HL-60 (cell line): ENCODE measurements at regions not wholly inside any gene's neighbourhood (a gene's known extent, or its start where the extent isn't known, plus 50 kb on each side); places are given as distances from the start of the nearest gene placed in this dataset.

Experiments
- DNase-seq, 2 experiments: peaks; one replicate each; pipeline ENCODE4 v3.0.0-alpha.2; 2010 to 2020; ENCODE audit warnings: low read depth in 1 of 2, low spot score in 1 of 2
- H3K27ac ChIP-seq: fragments of 250-450 bp; sonication (Bioruptor Pico); replicated peaks from 2 replicates; pipeline ENCODE4 v1.5.1; 2020; ENCODE audit warnings: mild to moderate bottlenecking, moderate library complexity
- H3K27me3 ChIP-seq: fragments of 250-450 bp; sonication (Bioruptor Pico); 2 replicates; pipeline ENCODE4 v1.5.1; 2021; ENCODE audit warnings: mild to moderate bottlenecking, moderate library complexity; ENCODE audit not compliant: insufficient read depth, poor library complexity, severe bottlenecking
- H3K4me3 ChIP-seq: replicated peaks from 2 replicates; pipeline ENCODE4 v1.5.1; 2011; ENCODE audit warnings: mild to moderate bottlenecking, control low read depth, low read length; ENCODE audit not compliant: insufficient read depth
- CTCF ChIP-seq: IDR thresholded peaks from one replicate; pipeline ENCODE4 v1.5.1; 2011; ENCODE audit warnings: low read length, control low read depth, inconsistent platforms; ENCODE audit not compliant: insufficient read depth
- GABPA ChIP-seq: IDR thresholded peaks from 2 replicates; pipeline ENCODE4 v1.6.1; 2012; ENCODE audit warnings: low read depth
- POLR2AphosphoS5 ChIP-seq: IDR thresholded peaks from 2 replicates; pipeline ENCODE4 v1.6.1; 2012; ENCODE audit warnings: low read depth
- REST ChIP-seq: IDR thresholded peaks from 2 replicates; pipeline ENCODE4 v1.6.1; 2012; ENCODE audit warnings: low read depth; ENCODE audit not compliant: insufficient replicate concordance
- SPI1 ChIP-seq: IDR thresholded peaks from 2 replicates; pipeline ENCODE4 v1.6.1; 2012; ENCODE audit warnings: low read depth, mild to moderate bottlenecking, borderline replicate concordance

- H3K4me3 ChIP-seq: no peak overlapping the region
- no peaks in the 10 kb centered on the region for H3K27me3 ChIP-seq
- no peak overlapping the region for H3K27ac ChIP-seq
- TF ChIP-seq CTCF: no peak
- no peak for TF ChIP-seq SPI1
- no peak for DNase-seq
Measured at GRCh38 chr9:11063263-11063662, 450.5 kb upstream of the PTPRD start.

- H3K4me3 ChIP-seq: no peak overlapping the region
- H3K27me3 ChIP-seq: no peaks in the 10 kb centered on the region
- TF ChIP-seq CTCF (no peak), REST (no peak), POLR2AphosphoS5 (no peak)
- no peak for DNase-seq
- H3K27ac ChIP-seq: no peak overlapping the region
Measured at GRCh38 chr9:11064909-11065308, 452.1 kb upstream of the PTPRD start.

DNA sequence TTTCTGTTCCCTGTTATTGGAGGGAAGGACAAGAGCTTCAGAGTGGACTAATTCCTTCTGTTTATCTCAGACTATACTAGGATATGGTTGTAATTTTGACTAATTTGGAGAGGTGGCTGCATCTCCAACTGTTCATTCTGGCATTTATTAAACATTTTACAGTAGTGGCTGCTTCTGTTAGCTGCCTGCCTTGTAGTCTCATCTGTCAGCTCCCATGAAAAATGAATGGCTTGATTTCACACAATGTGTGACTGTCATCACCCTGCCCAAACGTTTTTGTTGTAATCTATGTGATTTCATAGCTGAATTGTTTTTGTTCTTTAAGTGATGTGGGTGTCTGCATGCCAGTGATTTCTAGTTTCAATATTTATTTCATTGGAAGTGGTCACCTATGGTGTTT lies 459.4 kb upstream of the PTPRD start:
- no peak overlapping the region for H3K4me3 ChIP-seq
- DNase-seq: no peak
- no peak for TF ChIP-seq SPI1
- no peak overlapping the region for H3K27ac ChIP-seq
- no peaks in the 10 kb centered on the region for H3K27me3 ChIP-seq

GRCh38 chr9:11086561-11086960 lies 473.8 kb upstream of the PTPRD start:
- Histone ChIP-seq H3K27ac (no peak overlapping the region), H3K27me3 (no peaks in the 10 kb centered on the region), H3K4me3 (no peak overlapping the region)
- TF ChIP-seq POLR2AphosphoS5: no peak
- no peak for TF ChIP-seq GABPA
- no peak for TF ChIP-seq CTCF
- no peak for TF ChIP-seq REST
- no peak for TF ChIP-seq SPI1
- DNase-seq: no peak
